K562 (cell line): ENCODE measurements at regions not wholly inside any gene's neighbourhood (a gene's known extent, or its start where the extent isn't known, plus 50 kb on each side); places are given as distances from the start of the nearest gene placed in this dataset.

Source experiments
- AFF4 ChIP-seq: sonication (generic); formaldehyde crosslinking; IDR thresholded peaks from 2 replicates; pipeline ENCODE4 v1.8.0; 2023; ENCODE audit warnings: mild to moderate bottlenecking, missing genetic modification reagents
- BCL6 ChIP-seq: fragments of 250-450 bp; sonication (Bioruptor Pico); IDR thresholded peaks from 2 replicates; pipeline ENCODE4 v1.4.0; 2020
- ELK1 ChIP-seq: sonication (generic); formaldehyde crosslinking; IDR thresholded peaks from 2 replicates; pipeline ENCODE4 v1.8.1; 2022; ENCODE audit warnings: missing genetic modification reagents
- HINFP ChIP-seq: fragments of 450-650 bp; conservative IDR thresholded peaks from 2 replicates; pipeline ENCODE4 v1.6.1; 2016; ENCODE audit warnings: missing genetic modification characterization, low read depth, mild to moderate bottlenecking, control low read depth, missing compliant biosample characterization
- LARP7 ChIP-seq: fragments of 450-650 bp; IDR thresholded peaks from 2 replicates; pipeline ENCODE4 v1.6.1; 2016
- ZHX1 ChIP-seq: fragments of 150-350 bp; conservative IDR thresholded peaks from 2 replicates; pipeline ENCODE4 v1.6.1; 2014; ENCODE audit warnings: low read length

- no peak for TF ChIP-seq ZHX1
- TF ChIP-seq HINFP: no peak
- no peak for TF ChIP-seq LARP7
- no peak for TF ChIP-seq AFF4 (CRISPR knock-in tag)
- TF ChIP-seq ELK1: no peak
- TF ChIP-seq BCL6: no peak
Measured at GRCh38 chr6:137343241-137343640, 124.1 kb upstream of the IFNGR1 start.
